B cell (primary cell): ENCODE measurements at regions not wholly inside any gene's neighbourhood (a gene's known extent, or its start where the extent isn't known, plus 50 kb on each side); places are given as distances from the start of the nearest gene placed in this dataset.

Source experiments
- CTCF ChIP-seq: fragments of 200-600 bp; IDR thresholded peaks from one replicate; pipeline ENCODE4 v1.8.0; 2022; ENCODE audit warnings: antibody characterized with exemption, mild to moderate bottlenecking
- EZH2 ChIP-seq: IDR thresholded peaks from 2 replicates; pipeline ENCODE4 v1.6.1; 2012; ENCODE audit warnings: borderline replicate concordance, low read depth, mild to moderate bottlenecking, moderate library complexity, low read length; ENCODE audit not compliant: insufficient read depth, poor library complexity, severe bottlenecking

GRCh38 chr9:78902051-78902450, 605.1 kb downstream of the PSAT1 start:
- no peak for TF ChIP-seq CTCF
- TF ChIP-seq EZH2 = no peak
